Osteocyte (in vitro differentiated cells): ENCODE measurements at regions not wholly inside any gene's neighbourhood (a gene's known extent, or its start where the extent isn't known, plus 50 kb on each side); places are given as distances from the start of the nearest gene placed in this dataset.

Experiments
- DNase-seq: peaks from one replicate; pipeline ENCODE4 v3.0.0; 2021; ENCODE audit warnings: mixed read lengths; ENCODE audit not compliant: unreplicated experiment; ENCODE audit errors: extremely low spot score
- H3K27ac Mint-ChIP-seq: one replicate; pipeline ENCODE4 v1.8.0; 2021; ENCODE audit warnings: mild to moderate bottlenecking, mixed read lengths; ENCODE audit not compliant: unreplicated experiment
- H3K27me3 Mint-ChIP-seq: one replicate; pipeline ENCODE4 v1.8.0; 2021; ENCODE audit warnings: mixed read lengths; ENCODE audit not compliant: unreplicated experiment
- H3K36me3 Mint-ChIP-seq: one replicate; pipeline ENCODE4 v1.8.0; 2021; ENCODE audit warnings: mixed read lengths; ENCODE audit not compliant: unreplicated experiment
- H3K4me1 Mint-ChIP-seq: one replicate; pipeline ENCODE4 v1.8.0; 2021; ENCODE audit warnings: mixed read lengths; ENCODE audit not compliant: unreplicated experiment
- H3K4me3 Mint-ChIP-seq: one replicate; pipeline ENCODE4 v1.8.0; 2021; ENCODE audit warnings: mild to moderate bottlenecking, moderate library complexity, mixed read lengths; ENCODE audit not compliant: unreplicated experiment
- H3K9me3 Mint-ChIP-seq: one replicate; pipeline ENCODE4 v1.8.0; 2021; ENCODE audit warnings: mixed read lengths; ENCODE audit not compliant: unreplicated experiment
- TF ChIP-seq, protein P1 (sequence below): fragments of 200-600 bp; sonication (generic); IDR thresholded peaks from 2 replicates; pipeline ENCODE4 v1.5.0; 2021; ENCODE audit warnings: antibody characterized with exemption, mild to moderate bottlenecking, moderate library complexity

DNA sequence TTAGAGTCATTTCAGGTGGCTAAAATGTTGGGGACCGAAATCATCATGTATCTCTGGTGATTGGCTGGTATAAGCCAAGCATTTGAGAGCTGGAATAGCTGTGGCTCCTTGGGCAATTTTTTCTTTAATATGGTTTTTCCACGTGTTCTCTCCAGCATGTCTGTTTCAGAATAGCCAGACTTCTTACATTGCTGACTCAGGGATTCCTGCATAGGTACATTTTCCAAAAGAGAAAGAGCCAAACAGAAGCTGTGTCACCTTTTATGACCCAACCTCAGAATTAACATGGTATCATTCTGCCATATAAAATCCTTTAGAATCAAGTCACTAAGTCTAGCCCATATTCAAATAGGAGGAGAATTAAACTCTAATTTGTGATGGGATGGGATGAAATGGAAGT, 74.8 kb upstream of the TSLP start:
- no peaks in the 10 kb centered on the region for H3K4me1 Mint-ChIP-seq
- TF ChIP-seq, protein P1, sequence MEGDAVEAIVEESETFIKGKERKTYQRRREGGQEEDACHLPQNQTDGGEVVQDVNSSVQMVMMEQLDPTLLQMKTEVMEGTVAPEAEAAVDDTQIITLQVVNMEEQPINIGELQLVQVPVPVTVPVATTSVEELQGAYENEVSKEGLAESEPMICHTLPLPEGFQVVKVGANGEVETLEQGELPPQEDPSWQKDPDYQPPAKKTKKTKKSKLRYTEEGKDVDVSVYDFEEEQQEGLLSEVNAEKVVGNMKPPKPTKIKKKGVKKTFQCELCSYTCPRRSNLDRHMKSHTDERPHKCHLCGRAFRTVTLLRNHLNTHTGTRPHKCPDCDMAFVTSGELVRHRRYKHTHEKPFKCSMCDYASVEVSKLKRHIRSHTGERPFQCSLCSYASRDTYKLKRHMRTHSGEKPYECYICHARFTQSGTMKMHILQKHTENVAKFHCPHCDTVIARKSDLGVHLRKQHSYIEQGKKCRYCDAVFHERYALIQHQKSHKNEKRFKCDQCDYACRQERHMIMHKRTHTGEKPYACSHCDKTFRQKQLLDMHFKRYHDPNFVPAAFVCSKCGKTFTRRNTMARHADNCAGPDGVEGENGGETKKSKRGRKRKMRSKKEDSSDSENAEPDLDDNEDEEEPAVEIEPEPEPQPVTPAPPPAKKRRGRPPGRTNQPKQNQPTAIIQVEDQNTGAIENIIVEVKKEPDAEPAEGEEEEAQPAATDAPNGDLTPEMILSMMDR: no peak
- no peaks in the 10 kb centered on the region for H3K36me3 Mint-ChIP-seq
- H3K4me3 Mint-ChIP-seq: no peak overlapping the region
- DNase-seq: no peak
- no peak overlapping the region for H3K27ac Mint-ChIP-seq
- peaks cover 20% of the 10 kb centered on the region for H3K27me3 Mint-ChIP-seq
- H3K9me3 Mint-ChIP-seq: peaks cover 12% of the 10 kb centered on the region

DNA sequence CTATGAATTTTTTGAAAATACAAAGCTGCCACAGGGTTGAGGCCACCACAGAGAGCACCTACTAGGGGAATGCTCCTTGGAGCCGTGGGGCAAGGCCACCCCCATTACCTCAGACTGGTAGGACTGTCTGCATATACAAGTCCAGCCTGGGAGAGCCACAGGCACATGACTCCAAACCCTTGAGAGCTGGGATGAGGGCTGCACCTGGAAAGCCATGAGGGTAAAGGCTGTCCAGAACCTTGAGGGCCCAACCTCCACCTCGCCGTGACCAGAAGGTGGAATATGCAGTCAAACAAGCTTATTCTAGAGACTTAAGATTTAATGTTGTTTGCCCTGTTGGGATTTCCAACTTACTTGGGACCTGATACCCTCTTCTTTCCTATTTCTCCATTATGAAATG, 69.5 kb upstream of the TSLP start:
- no peak for DNase-seq
- peaks cover 16% of the 10 kb centered on the region for H3K27me3 Mint-ChIP-seq
- TF ChIP-seq, protein P1: no peak
- no peak overlapping the region for H3K27ac Mint-ChIP-seq
- no peaks in the 10 kb centered on the region for H3K36me3 Mint-ChIP-seq
- H3K9me3 Mint-ChIP-seq: peaks cover 12% of the 10 kb centered on the region
- H3K4me3 Mint-ChIP-seq: no peak overlapping the region
- H3K4me1 Mint-ChIP-seq: no peaks in the 10 kb centered on the region

DNA sequence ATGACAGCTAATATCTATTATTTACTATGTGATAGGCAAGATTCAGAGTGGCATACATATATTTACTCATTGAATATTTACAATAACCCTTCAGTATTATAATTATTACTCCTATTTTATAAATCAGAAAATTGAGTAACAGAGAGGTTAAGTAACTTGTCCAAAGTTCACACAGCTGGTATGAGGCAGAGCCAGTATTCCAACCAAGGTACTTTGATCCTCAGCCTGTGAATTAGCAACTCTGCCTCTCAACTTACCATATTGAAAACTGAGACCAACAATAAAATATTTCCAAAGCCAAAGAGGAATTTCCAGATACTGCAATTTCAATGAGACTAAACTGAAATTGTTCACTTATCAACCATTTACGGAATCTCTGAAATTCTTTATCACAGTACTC, 67.9 kb upstream of the TSLP start:
- no peak for DNase-seq
- peaks cover 8% of the 10 kb centered on the region for H3K9me3 Mint-ChIP-seq
- H3K27me3 Mint-ChIP-seq: peaks cover 12% of the 10 kb centered on the region
- H3K27ac Mint-ChIP-seq: no peak overlapping the region
- H3K4me3 Mint-ChIP-seq: no peak overlapping the region
- no peaks in the 10 kb centered on the region for H3K36me3 Mint-ChIP-seq
- H3K4me1 Mint-ChIP-seq: no peaks in the 10 kb centered on the region
- TF ChIP-seq, protein P1: no peak

DNA sequence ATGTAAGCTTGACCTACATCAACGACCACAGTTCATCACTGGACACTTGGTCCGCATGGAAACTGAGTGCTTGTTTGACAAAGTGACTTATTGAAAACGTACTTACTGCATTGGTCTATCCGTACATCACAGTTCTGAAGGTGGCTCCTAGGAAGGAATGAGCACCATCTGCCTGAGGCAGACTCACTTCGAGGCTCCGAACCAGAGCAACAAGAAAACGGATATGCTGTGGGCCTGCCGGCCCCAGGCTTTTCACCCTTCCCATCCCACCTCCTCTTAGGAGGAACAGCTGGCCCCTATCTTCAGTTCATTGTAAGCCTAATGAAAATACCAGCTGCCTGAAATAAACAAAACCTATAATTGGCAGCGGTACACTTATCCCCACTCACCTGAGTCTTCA, 67.2 kb upstream of the TSLP start:
- Mint-ChIP-seq H3K4me1 (no peaks in the 10 kb centered on the region), H3K9me3 (peaks cover 6% of the 10 kb centered on the region), H3K27ac (no peak overlapping the region), H3K36me3 (no peaks in the 10 kb centered on the region), H3K4me3 (no peak overlapping the region), H3K27me3 (peaks cover 11% of the 10 kb centered on the region)
- TF ChIP-seq, protein P1: no peak
- no peak for DNase-seq

DNA sequence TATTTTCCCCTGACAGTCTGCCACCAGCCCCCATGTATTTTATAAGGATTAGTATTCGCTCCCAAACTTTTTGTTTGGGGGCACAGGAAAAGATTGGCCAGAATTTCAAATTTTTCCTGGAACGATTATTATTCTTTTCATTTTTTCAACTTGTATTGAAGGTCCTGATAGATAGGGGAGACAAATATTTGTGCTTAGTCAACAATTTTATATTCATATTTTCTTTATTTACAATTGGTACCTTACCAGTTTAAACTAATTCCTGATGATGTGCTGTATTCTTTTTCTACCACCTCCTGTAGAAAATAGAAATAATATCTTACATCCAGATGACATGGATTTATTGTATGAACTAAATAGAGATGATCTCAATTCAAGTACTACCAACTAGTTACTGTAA, 60.7 kb upstream of the TSLP start:
- no peak overlapping the region for H3K27ac Mint-ChIP-seq
- peaks cover 20% of the 10 kb centered on the region for H3K27me3 Mint-ChIP-seq
- H3K4me3 Mint-ChIP-seq: no peak overlapping the region
- H3K36me3 Mint-ChIP-seq: no peaks in the 10 kb centered on the region
- no peak for DNase-seq
- no peaks in the 10 kb centered on the region for H3K4me1 Mint-ChIP-seq
- no peaks in the 10 kb centered on the region for H3K9me3 Mint-ChIP-seq
- TF ChIP-seq, protein P1: no peak
